ENCODE measurements at regions not wholly inside any gene's neighbourhood (a gene's known extent, or its start where the extent isn't known, plus 50 kb on each side); places are given as distances from the start of the nearest gene placed in this dataset.

- no peak for DNase-seq (ENCODE audit: low read depth in 3 of 3)
Measured at GRCh38 chr6:108734271-108734922, 113.8 kb upstream of the ARMC2 start.

GRCh38 chr6:108735310-108736001, 112.8 kb upstream of the ARMC2 start:
- DNase-seq (ENCODE audit: low read depth in 3 of 3): no peak

DNA sequence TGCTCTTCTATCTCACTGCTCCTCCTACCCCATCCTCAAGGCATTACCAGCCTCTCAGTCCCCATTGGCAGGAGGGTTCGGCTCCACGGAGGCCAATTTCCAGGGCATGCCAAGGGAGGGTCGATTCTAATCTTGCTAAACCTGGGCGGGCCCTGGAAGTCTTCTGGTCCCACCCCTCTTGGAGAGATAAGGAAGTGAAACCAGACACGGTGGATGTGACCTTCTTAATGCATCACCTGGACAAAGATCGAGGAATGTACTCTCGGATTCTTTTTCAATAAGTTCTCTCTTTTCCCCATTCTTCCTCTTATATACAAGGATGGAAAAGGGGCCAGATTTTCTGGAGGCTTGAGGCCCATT, 112.2 kb upstream of the ARMC2 start:
- no peak for DNase-seq (ENCODE audit: low read depth in 3 of 3)

DNA sequence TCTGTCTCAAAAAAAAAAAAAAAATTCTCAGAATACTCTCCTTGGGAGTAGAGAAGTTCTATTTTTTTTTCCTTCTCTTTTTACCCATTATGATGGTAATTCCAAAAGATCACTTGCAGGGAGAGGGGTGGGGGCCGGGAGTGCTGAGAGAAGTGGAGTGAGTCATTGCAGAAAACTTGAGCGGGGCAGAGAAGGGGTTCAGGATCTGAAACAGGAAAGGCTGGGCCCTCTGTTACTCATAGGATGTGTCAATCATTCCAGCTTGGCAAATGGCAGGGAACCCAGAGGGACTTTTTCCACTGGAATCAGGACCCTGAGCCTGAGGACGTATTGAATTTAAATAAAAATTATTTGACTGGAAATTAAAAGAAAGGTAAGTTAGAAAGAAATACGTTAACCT, 111.4 kb upstream of the ARMC2 start:
- no peak for DNase-seq (ENCODE audit: low read depth in 3 of 3)

DNA sequence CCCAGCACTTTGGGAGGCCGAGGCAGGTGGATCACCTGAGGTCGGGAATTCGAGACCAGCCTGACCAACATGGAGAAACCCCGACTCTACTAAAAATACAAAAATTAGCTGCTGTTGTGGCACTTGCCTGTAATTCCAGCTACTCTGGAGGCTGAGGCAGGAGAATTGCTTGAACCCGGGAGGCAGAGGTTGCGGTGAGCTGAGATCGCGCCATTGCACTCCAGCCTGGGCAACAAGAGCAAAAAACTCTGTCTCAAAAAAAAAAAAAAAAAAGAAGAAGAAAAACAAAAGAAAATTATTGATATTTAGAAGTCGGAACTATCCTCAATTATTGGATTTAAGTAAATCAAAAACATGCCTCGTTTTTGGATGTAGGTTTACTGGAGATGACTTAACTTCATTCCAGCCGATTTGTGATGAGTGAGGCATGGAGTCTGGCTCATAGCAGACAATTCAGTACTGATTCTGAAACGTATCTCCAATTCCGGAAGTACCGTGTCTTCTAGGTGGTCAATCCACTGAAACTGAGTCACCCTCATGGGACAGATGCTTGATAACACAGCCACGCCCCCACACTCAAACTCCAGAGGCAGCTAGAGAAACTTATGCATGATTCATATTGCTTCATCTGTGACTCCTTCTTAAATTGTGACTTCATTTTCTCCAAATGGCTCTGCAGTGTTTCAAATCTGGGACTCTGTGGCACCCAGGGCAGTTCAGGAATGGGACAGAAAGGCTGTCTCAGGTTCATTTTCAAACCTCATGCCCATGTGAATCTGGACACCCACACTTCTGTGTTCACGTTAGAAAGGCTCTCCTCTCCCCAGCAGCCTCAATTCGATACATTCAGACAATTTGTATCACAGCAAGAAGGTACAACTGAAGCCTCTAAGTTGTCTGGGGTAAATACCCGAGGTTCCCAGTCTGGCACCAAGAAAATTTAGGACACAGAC, 110.4 kb upstream of the ARMC2 start:
- DNase-seq (ENCODE audit: low read depth in 3 of 3): peak; percentile 31 to 35 (median 35)

GRCh38 chr6:108738684-108739416, 109.4 kb upstream of the ARMC2 start:
- no peak for DNase-seq (ENCODE audit: low read depth in 3 of 3)

DNA sequence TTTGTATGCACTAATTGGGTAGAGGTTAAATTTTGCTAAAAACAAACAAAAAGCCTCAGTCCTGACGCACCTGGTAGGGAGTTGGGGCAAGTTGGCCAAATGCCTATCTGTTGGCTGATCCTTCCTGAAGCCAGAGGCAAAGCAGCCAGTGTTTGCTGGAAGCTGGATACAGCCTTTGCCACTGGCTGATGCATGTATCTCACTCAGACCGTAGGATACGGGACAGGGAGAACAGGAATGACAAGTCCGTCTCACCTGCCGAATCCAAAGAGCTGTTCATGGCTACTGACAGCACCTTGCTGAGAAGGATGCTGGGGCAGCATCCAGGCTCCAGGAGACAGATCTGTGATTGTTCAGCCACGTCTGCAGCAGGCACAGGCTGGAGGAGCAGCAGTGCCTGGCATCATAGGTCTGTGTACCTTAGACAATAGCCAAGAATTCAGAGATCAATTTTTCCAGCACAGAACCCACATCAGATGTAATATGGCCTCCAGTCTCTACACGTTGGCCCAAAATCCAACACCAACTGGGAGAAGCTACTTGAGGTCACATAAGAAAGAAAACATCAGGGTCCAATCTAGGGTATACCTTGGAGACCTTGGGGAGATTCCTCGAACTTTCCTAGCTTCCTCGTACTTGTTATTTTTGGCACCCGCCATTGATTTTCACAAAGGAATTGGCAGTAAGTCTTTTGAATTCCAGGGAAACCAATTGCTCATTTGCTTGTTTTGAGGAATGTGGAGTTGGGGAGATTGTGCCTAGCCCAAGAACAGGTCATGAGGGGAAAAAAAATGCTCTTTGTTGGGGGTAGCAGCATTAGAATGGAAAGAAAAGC, 108.5 kb upstream of the ARMC2 start:
- DNase-seq (ENCODE audit: low read depth in 3 of 3): no peak

DNA sequence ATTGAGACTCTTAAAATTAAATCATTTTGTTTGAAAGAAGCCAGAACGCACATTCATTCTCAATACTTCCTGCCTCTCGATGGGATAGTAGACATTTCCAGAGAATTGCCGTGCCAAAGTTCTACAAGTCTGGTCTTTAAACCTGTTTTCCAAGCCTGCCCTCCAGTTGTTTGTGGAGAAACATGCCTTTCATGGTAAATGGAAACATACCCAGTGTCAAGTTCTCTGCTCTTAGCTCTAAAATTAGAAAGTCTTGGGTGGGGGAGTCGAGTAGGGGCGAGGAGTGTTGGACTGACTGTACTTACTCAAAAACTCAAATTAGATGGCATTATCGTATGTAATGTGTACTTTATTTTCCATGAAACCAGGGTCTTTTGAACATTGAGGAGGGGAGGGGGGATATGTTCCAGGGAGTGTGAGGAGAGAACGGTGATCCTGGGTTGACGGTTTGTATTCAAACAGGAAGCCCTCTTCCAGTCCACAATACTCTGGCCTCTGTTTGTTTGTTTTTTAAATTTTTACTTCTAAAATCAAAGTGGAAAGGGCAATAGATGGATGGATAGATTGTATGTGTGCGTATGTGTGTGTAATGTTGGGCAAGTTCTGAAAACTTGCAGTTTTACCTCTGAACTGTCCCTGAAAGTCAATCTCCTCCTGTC, 106.8 kb upstream of the ARMC2 start:
- no peak for DNase-seq (ENCODE audit: low read depth in 3 of 3)

- no peak for DNase-seq (ENCODE audit: low read depth in 3 of 3)
Measured at GRCh38 chr6:108742041-108742440, 106.2 kb upstream of the ARMC2 start.

- no peak for DNase-seq (ENCODE audit: low read depth in 3 of 3)
Measured at GRCh38 chr6:108744244-108744972, 103.8 kb upstream of the ARMC2 start.

DNA sequence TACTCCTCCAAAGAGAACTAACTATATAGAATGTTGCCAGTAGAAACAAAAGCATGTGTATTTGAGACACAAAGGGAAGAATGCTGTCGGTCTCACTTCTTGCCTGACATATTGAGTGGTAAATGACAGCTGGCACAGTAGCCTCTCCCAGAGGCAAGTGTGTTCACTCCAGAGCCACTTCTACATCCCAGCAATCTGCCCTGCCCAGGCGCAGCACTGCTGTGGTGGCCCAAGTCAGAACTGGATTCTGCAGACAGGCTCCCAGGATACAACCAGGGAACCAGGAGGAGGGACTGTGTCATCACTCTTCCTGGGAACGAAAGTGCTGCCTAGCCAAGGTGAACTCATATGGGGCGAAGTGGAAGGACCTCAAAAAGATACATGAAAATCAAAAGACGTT, 103.2 kb upstream of the ARMC2 start:
- no peak for DNase-seq (ENCODE audit: low read depth in 3 of 3)

GRCh38 chr6:108745664-108746336, 102.4 kb upstream of the ARMC2 start:
- DNase-seq (ENCODE audit: low read depth in 3 of 3): no peak

DNA sequence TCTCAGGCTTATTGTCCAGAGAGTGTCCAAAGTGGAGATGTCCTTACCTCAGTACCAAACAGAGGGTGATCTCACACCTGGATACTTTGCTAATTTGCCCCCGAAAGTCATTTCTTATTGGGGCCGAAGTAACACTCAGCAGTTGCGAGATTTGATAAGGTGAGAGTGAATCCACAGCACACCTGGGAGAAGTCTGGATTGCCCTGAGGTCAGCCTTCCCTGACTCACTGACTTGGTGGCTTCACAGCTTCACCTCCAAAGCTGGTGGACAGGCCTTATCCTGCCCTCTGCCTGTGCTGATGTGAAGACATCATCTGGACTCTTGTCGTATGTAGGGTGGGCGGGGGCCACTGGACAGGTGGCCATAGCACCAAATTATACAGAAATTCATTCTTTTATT, 101.9 kb upstream of the ARMC2 start:
- DNase-seq (ENCODE audit: low read depth in 3 of 3): no peak

- no peak for DNase-seq (ENCODE audit: low read depth in 3 of 3)
Measured at GRCh38 chr6:108746836-108747575, 101.2 kb upstream of the ARMC2 start.

- no peak for DNase-seq (ENCODE audit: low read depth in 3 of 3)
Measured at GRCh38 chr6:108748055-108748454, 100.2 kb upstream of the ARMC2 start.

DNA sequence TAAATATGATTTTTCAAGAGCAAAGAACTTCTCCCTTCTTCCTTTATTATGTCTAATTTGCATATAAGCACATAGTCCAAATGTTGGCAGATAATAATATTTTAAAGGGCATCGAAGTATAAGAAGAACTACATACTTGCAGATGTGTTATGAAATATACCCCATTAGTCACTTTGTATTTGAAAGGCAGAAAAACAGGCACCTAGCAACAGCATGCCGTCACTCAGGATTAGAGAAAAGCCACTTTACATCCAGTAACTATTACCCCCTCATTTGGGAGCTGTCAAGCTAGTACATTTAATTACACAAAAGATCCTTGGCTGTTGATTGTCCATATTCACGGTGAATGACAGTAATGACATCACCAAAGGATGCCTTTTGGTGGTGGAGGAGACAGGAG, 99.3 kb upstream of the ARMC2 start:
- no peak for DNase-seq (ENCODE audit: low read depth in 3 of 3)

DNA sequence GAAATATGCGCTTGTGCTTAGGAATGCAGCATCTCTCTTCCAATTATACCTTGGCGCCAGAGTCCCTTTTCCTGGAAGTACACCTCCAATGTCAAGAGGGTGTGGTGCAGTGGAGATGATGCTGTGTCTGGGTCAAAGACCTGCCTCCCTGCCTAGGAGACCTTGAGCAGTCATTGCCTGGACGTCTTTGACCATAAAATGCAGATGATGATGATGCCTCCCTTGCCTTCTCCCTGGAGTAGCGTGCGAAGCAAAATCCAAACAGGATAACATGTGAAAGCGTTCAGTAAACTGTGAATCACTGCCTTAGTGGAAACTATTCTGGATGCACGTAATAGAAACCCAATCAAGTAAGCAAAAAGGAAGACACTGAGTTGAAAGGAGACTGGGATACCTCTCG, 97.4 kb upstream of the ARMC2 start:
- no peak for DNase-seq (ENCODE audit: low read depth in 3 of 3)

GRCh38 chr6:108751282-108751681, 96.9 kb upstream of the ARMC2 start:
- DNase-seq (ENCODE audit: low read depth in 3 of 3): no peak
